Mucosa of descending colon (tissue), 3 donors: ENCODE measurements at regions not wholly inside any gene's neighbourhood (a gene's known extent, or its start where the extent isn't known, plus 50 kb on each side); places are given as distances from the start of the nearest gene placed in this dataset.

Source experiments
- ATAC-seq: fragments of 200-7000 bp; cut with Tn5 transposase; one replicate; pipeline ENCODE4 v1.9.1; 2020; ENCODE audit warnings: mild to moderate bottlenecking, moderate library complexity
- DNase-seq, 3 donors: peaks; one replicate each; pipeline ENCODE4 v3.0.0-alpha.2; 2020
- H3K36me3 ChIP-seq: fragments of 200-600 bp; one replicate; pipeline ENCODE4 v1.8.0; 2021; ENCODE audit warnings: low read depth, mild to moderate bottlenecking
- H3K4me1 ChIP-seq: fragments of 200-600 bp; one replicate; pipeline ENCODE4 v1.8.0; 2021; ENCODE audit warnings: low read depth, mild to moderate bottlenecking
- H3K4me3 ChIP-seq: fragments of 200-600 bp; one replicate; pipeline ENCODE4 v1.8.0; 2021; ENCODE audit warnings: mild to moderate bottlenecking
- H3K9me3 ChIP-seq: fragments of 200-600 bp; one replicate; pipeline ENCODE4 v1.8.0; 2021; ENCODE audit warnings: mild to moderate bottlenecking
- intact Hi-C, 2 donors: fragments of 100-400 bp; cut with DNase I in 1 of 2; cut with micrococcal nuclease in 1 of 2; formaldehyde crosslinking; loops; one replicate each; pipeline versions ENCODE4 v1.11.0 to v1.11.1; 2022; cut with DNase I, micrococcal nuclease
- TF ChIP-seq, protein P1 (sequence below): fragments of 200-600 bp; IDR thresholded peaks from one replicate; pipeline ENCODE4 v1.8.0; 2022; ENCODE audit warnings: antibody characterized with exemption, mild to moderate bottlenecking
- donor health status: DM: no; HTN: no; CAD: no; lungs with moderate emphysema.
- donor health status: DM: no; HTN: no; CAD: no.
- donor health status: DM: no; HTN: yes; CAD: no.

DNA sequence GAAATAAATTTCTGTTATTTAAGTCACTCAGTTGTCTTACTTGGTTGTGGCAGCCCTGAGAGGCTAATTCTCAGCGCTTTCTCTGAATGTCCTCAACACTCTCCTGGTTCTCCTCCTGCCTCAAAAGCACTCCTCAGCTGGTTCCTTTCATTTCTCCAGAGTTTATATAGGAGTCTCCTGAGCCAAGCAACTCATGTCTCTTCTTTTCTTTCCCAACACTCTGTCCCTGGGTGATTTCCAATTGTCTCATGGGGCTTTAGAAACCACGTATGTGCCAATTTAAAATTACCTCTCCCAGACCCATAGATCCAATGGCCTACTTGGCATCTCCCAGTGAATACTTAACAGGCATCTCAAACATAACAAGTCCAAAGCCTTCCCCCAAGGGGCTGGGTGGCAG, 184.3 kb downstream of the TTC32 start:
- Histone ChIP-seq H3K9me3 (no peaks in the 10 kb centered on the region), H3K4me1 (no peaks in the 10 kb centered on the region), H3K4me3 (no peak overlapping the region), H3K36me3 (no peaks in the 10 kb centered on the region)
- intact Hi-C loops = no loop called here
- TF ChIP-seq, protein P1, sequence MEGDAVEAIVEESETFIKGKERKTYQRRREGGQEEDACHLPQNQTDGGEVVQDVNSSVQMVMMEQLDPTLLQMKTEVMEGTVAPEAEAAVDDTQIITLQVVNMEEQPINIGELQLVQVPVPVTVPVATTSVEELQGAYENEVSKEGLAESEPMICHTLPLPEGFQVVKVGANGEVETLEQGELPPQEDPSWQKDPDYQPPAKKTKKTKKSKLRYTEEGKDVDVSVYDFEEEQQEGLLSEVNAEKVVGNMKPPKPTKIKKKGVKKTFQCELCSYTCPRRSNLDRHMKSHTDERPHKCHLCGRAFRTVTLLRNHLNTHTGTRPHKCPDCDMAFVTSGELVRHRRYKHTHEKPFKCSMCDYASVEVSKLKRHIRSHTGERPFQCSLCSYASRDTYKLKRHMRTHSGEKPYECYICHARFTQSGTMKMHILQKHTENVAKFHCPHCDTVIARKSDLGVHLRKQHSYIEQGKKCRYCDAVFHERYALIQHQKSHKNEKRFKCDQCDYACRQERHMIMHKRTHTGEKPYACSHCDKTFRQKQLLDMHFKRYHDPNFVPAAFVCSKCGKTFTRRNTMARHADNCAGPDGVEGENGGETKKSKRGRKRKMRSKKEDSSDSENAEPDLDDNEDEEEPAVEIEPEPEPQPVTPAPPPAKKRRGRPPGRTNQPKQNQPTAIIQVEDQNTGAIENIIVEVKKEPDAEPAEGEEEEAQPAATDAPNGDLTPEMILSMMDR = no peak
- no peak for DNase-seq
- peak; percentile 23 for ATAC-seq

DNA sequence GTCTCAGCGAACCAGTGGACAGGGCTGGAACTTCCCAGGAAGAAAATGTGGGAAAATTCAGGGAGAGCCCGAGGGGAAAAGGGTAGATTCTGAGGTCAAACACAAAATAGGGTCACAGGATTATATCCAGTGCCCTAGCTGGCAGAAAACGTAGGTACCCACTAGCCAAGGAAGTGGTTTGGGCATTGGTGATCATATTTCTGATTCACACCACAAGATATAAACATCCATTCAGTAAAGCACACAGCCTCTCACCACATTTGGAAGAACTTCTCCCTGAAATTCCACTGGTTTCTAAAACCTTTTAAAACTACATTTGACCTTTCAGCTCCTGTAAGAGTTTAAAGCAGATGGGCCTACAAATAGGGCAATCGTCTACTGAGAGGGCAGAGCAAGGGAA, 186.9 kb downstream of the TTC32 start:
- intact Hi-C loops = no loop called here
- TF ChIP-seq, protein P1 = no peak

DNA sequence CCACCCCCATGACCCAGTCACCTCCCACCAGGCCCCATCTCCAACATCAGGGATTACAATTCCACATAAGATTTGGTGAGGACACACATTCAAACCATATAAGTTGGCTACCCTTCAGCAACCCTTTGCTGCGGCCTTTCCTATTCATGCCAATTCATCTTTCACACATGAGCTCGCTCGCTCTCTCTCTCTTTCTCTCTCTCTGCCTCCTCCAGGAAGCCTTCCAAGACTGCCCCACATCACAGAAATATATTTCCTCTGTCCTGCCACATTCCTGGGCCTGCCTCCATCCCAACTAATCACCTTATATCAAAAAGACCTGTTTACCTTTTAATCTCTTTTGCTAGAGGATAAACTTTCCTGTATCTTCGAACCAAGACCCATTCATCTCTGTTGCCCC, 188.9 kb downstream of the TTC32 start:
- Histone ChIP-seq H3K4me3 (no peak overlapping the region), H3K36me3 (no peaks in the 10 kb centered on the region), H3K4me1 (no peaks in the 10 kb centered on the region), H3K9me3 (no peaks in the 10 kb centered on the region)
- TF ChIP-seq, protein P1 = no peak
- DNase-seq (no peak), ATAC-seq (no peak)
- intact Hi-C loops = no loop called here

More for the DNA sequence above, 186.9 kb downstream of the TTC32 start:
- H3K36me3 ChIP-seq = no peaks in the 10 kb centered on the region
- no peaks in the 10 kb centered on the region for H3K9me3 ChIP-seq
- DNase-seq (no peak), ATAC-seq (no peak)
- no peak overlapping the region for H3K4me3 ChIP-seq
- no peaks in the 10 kb centered on the region for H3K4me1 ChIP-seq

DNA sequence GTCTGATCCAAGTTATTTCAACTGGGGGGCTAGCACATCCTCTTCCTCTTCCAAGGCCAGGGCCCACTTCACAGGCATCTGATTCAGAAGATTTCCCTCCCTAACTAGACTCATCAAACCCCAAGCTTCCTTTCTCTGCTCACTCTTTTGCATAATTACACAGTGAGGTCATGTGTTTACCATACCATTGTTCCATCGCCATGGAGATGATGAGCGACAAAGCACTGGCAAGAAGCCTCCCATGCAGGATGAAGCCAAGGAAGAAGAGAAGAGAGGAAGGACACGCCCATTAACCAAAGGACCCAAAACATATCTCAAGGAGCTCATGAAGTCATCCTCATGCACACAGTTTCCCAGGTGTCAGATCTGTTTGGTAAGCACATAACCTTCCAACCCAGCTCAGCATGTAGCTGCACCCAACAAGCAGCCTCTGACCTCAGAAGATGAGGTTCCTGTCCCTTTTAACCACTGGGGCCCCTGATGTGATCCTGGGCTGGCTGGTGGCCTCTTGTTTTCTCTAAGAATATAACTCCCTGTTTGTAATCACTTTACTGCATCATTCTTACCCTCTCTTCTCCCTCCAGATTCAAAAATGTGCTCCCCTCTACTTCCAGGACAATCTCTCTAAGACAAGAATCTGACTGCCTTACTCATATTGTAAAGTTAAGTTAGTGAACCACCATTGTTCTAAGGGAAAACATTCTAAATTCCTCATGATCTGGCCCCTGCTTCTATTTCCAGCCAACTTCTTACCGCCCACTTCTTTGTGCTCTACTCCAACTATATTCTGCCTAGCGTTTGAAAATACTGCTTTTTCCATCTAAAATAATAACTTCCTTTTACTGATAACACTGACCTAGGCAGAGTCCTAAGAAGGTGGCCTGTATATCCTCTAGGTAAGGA, 190.1 kb downstream of the TTC32 start:
- intact Hi-C loops = no loop called here
- TF ChIP-seq, protein P1 = no peak
- Histone ChIP-seq H3K4me1 (no peaks in the 10 kb centered on the region), H3K9me3 (no peaks in the 10 kb centered on the region), H3K36me3 (no peaks in the 10 kb centered on the region), H3K4me3 (no peak overlapping the region)
- ATAC-seq (peak; percentile 78), DNase-seq (peak in 1 of 3 donors; percentile 30)

DNA sequence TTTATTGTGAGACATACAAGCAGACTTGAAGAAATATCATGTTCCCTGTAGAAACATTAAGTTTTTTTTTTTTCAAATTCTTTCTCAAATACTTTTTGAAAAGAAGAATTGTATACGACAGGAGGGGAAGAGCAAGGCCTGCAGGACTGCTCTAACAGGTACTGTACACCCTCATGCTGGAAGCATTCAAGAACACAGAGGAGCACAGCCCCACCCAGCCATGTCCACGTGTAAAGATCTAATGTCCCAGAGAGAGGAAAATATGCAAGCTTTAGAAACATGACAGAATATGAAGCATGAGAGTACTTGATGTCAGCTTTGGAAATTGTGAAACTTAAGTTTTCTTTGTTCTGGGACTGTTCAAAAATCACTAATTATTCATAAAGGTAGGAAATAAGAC, 191.6 kb downstream of the TTC32 start:
- intact Hi-C loops = no loop called here
- ATAC-seq (no peak), DNase-seq (no peak)
- no peaks in the 10 kb centered on the region for H3K36me3 ChIP-seq
- H3K9me3 ChIP-seq = no peaks in the 10 kb centered on the region
- TF ChIP-seq, protein P1 = no peak
- no peaks in the 10 kb centered on the region for H3K4me1 ChIP-seq
- no peak overlapping the region for H3K4me3 ChIP-seq
